ENCODE measurements at regions not wholly inside any gene's neighbourhood (a gene's known extent, or its start where the extent isn't known, plus 50 kb on each side); places are given as distances from the start of the nearest gene placed in this dataset.

DNA sequence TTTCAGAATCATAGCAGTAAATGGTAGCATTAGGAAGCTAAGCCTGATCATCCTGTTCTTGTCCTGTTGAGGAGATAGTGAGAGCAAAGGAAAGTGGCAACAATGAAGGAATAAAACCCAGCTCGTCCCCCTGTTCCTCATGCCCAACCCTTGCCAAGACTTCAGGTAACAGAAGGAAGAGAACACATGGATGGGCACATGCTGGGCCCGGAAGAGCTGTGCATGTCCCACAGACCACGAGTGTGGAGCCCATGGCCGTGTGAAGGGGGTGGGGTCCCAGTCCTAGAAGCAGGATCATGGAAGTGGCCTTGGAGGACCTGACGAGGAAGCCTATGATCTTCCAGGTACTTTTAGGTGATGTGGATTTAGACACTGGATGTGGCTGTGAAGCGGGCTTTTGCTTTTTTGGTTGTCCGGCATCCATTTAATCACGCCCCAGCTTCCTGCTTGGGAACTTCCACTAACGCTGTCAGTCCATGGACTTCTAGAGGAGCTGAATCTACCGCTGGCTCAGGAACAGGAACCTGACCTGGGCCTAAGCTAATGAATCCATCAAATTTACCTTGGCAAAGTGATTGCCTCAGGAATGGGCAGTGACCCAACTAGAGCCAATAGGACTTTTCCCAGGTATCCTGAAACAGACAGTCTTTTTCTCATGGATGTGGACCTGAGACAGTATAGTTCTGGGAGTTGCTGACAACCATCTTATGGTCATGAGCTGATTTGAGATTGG, 79.3 kb upstream of the ARMC2 start:
- TF ChIP-seq, protein P1, sequence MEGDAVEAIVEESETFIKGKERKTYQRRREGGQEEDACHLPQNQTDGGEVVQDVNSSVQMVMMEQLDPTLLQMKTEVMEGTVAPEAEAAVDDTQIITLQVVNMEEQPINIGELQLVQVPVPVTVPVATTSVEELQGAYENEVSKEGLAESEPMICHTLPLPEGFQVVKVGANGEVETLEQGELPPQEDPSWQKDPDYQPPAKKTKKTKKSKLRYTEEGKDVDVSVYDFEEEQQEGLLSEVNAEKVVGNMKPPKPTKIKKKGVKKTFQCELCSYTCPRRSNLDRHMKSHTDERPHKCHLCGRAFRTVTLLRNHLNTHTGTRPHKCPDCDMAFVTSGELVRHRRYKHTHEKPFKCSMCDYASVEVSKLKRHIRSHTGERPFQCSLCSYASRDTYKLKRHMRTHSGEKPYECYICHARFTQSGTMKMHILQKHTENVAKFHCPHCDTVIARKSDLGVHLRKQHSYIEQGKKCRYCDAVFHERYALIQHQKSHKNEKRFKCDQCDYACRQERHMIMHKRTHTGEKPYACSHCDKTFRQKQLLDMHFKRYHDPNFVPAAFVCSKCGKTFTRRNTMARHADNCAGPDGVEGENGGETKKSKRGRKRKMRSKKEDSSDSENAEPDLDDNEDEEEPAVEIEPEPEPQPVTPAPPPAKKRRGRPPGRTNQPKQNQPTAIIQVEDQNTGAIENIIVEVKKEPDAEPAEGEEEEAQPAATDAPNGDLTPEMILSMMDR (IDR thresholded peaks at IDR 0.05; ENCODE audit: poor library complexity, severe bottlenecking): no peak
- TF ChIP-seq, protein P2, sequence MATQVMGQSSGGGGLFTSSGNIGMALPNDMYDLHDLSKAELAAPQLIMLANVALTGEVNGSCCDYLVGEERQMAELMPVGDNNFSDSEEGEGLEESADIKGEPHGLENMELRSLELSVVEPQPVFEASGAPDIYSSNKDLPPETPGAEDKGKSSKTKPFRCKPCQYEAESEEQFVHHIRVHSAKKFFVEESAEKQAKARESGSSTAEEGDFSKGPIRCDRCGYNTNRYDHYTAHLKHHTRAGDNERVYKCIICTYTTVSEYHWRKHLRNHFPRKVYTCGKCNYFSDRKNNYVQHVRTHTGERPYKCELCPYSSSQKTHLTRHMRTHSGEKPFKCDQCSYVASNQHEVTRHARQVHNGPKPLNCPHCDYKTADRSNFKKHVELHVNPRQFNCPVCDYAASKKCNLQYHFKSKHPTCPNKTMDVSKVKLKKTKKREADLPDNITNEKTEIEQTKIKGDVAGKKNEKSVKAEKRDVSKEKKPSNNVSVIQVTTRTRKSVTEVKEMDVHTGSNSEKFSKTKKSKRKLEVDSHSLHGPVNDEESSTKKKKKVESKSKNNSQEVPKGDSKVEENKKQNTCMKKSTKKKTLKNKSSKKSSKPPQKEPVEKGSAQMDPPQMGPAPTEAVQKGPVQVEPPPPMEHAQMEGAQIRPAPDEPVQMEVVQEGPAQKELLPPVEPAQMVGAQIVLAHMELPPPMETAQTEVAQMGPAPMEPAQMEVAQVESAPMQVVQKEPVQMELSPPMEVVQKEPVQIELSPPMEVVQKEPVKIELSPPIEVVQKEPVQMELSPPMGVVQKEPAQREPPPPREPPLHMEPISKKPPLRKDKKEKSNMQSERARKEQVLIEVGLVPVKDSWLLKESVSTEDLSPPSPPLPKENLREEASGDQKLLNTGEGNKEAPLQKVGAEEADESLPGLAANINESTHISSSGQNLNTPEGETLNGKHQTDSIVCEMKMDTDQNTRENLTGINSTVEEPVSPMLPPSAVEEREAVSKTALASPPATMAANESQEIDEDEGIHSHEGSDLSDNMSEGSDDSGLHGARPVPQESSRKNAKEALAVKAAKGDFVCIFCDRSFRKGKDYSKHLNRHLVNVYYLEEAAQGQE (IDR thresholded peaks at IDR 0.05; ENCODE audit: borderline replicate concordance): no peak

Data from neural cell (in vitro differentiated cells).